DMS153 (cell line): ENCODE measurements at regions not wholly inside any gene's neighbourhood (a gene's known extent, or its start where the extent isn't known, plus 50 kb on each side); places are given as distances from the start of the nearest gene placed in this dataset.
A peak's percentile ranks its signal among the peaks of the same experiment; 100 is the strongest.
"Not testable (repeated sequence)": the region's sequence is repeated elsewhere in the genome, so short reads cannot be mapped to it uniquely, and the experiment has no call there.

ENCODE experiments used
- DNase-seq: peaks from one replicate; lab custom pipeline; 2025; lab: John Stamatoyannopoulos, UW

DNA sequence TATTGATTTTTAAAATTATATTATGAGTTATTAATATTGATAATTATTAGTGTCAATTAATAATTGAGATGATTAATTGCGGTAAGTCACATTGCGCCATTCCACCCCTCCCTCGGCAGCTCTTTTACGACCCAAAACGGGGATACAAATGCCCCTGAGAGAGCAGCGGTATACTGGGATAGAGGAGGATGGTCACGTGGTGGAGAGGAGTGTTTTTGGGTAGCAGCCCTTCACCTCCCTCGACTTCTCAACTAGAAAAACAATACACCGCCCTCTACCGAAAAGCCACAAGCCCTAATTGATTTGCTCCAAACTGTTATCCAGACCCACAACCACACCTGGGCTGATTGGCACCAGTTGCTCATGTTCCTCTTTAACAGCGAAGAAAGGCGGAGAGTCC, 71.0 kb downstream of the DAPL1 start:
- not testable (repeated sequence) for DNase-seq

DNA sequence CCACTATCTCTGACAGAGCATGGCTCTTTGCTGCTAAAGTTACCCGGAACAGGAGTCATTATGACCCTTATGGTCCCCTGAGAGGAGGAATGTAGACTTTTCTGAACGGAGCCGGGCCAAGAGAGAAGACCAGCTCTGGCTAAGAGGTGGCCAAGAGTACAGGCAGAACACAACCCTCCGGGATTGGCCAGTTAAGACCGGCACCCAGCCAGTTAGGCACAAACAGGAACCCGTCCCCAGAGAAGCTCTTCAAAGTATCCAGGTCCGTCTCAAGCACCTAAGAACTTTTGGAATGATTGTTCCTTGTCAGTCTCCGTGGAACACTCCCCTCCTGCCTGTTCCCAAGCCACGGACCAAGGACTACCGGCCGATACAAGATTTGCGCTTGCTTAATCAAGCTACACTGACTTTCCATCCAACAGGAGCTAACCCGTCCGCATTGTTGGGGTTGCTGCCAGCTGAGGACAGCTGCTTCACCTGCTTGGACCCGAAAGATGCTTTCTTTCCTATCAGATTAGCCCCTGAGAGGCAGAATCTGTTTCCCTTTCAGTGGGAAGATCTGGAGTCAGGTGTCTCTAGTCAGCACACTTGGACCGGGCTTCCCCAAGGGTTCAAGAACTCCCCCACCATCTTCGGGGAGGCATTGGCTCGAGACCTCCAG, 72.5 kb downstream of the DAPL1 start:
- DNase-seq: not testable (repeated sequence)

DNA sequence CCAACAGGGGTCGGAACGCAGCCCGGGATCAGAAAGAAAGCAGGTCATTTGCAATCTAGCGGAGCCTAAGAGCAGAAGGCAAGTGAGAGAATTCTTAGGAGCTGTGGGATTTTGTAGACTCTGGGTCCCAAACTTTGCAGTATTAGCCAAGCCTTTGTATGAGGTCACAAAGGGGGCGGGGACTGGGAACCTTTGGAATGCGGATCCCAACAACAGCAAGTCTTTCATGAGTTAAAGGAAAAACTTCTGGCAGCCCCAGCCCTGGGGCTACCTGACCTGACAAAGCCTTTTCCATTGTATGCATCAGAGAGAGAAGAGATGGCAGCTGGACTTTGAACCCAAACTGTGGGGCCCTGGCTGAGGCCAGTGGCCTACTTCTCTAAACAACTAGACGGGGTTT, 73.3 kb downstream of the DAPL1 start:
- not testable (repeated sequence) for DNase-seq

DNA sequence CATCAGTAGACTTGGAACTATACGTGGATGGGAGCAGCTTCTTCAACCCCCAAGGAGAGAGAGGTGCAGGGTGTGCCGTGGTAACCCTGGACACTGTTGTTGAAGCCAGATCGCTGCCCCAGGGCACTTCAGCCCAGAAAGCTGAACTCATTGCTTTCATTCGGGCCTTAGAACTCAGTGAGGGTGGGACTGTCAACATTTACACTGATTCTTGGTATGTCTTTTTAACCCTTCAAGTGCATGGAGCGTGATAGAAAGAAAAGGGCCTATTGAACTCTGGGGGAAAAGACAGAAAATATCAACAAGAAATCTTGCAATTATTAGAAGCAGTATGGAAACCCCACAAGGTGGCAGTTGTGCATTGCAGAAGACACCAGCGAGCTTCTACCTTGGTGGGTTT, 74.0 kb downstream of the DAPL1 start:
- DNase-seq: not testable (repeated sequence)

DNA sequence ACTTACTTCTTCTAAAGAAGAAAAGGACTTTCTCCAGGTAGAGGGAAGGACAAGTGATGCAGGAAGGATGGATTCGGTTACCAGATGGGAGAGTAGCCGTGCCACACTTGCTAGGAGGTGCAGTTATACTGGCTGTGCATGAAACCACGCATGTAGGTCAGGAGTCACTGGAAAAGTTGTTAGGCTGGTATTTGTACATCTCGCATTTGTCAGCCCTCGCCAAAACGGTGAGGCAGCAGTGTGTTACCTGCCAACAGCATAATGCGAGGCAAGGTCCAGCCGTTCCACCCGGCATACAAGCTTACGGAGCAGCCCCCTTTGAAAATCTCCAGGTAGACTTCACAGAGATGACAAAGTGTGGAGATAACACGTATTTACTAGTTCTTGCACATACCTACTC, 74.5 kb downstream of the DAPL1 start:
- DNase-seq: not testable (repeated sequence)

DNA sequence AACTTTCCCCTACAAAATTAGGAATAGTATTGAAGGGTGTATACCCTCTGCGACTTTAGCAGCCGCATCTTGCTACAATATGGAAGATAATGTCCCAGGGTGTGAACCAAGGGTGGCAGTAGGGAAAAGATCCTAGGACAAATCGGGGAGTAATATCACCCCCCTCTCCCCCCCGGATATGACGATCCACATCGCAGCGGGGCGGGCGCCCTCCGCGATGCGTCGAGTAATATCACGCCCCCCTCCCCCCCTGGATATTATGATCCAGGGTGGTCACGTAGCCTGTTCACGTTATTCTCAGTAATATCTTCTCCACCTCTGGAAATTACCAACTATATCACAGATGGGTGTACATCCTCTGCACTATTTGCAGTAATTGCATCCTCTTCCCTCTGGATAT, 82.9 kb downstream of the DAPL1 start:
- DNase-seq: no peak

DNA sequence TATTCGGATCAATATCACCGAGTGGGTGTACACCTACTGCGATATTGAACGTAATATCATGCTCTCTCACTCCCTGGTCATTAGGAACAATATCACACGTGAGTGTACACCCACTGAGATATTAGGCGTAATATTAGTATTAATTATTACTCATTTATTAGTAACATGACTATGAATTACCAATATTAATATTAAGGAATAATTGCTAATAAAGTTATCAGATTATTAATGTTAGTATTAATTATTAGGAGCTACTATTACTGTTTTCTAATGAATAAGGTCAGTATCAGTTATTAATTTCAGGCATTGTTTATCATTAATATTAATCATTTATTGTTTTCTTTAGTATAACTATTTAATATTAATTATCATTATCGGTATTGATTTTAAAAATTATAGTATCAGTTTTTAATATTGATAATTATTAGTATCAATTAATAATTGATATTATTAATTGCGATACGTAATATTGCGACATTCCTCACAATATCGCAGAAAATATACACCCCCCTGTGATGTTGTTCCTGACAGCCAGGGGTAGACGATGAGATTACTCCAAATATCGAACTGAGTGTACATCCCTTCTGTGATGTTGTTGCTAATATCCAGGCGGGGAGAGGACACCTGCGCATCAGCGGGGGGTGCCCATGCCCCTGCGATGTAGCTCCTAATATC, 84.2 kb downstream of the DAPL1 start:
- DNase-seq: no peak

DNA sequence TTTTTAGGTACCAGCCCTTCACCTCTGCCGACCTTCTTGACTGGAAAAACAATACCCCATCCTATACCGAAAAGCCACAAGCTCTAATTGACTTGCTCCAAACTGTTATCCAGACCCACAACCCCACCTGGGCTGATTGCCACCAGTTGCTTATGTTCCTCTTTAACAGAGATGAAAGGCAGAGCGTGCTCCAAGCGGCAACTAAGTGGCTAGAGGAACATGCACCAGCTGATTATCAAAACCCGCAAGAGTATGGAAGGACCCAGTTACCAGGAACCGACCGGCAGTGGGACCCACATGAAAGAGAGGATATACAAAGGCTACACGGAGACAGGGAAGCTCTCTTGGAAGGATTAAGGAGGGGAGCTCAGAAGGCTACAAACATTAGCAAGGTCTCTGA, 86.1 kb upstream of the TANC1 start:
- no peak for DNase-seq

DNA sequence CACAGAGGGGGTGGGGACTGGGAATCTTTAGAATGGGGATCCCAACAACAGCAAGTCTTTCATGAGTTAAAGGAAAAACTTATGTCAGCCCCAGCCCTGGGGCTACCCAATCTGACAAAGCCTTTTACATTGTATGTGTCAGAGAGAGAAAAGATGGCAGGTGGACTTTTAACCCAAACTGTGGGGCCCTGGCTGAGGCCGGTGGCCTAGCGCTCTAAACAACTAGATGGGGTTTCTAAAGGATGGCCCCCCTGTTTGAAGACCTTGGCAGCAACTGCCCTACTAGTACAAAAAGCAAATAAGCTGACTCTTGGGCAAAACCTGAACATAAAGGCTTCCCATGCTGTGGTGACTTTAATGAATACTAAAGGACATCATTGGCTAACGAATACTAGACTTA, 83.9 kb upstream of the TANC1 start:
- DNase-seq: not testable (repeated sequence)

DNA sequence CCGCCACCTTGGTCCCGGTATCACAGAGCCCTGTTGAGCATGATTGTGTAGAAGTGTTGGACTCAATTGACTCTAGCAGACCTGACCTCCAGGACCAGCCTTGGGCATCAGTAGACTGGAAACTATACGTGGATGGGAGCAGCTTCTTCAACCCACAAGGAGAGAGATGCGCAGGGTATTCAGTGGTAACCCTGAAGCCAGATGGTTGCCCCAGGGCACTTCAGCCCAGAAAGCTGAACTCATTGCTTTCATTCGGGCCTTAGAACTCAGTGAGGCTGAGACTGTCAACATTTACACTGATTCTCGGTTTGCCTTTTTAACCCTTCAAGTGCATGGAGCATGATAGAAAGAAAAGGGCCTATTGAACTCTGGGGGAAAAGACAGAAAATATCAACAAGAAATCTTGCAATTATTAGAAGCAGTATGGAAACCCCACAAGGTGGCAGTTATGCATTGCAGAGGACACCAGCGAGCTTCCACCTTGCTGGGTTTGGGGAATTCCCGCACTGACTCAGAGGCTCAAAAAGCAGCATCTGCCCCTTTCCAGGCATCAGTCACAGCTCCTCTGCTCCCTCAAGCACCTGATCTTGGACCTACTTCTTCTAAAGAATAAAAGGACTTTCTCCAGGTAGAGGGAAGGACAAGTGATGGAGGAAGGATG, 83.3 kb upstream of the TANC1 start:
- not testable (repeated sequence) for DNase-seq

DNA sequence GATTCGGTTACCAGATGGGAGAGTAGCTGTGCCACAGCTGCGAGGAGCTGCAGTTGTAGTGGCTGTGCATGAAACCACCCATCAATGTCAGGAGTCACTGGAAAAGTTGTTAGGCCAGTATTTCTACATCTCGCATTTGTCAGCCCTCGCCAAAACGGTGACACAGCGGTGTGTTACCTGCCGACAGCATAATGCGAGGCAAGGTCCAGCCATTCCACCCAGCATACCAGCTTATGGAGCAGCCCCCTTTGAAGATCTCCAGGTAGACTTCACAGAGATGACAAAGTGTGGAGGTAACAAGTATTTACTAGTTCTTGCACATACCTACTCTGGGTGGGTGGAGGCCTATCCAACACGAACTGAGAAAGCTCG, 82.8 kb upstream of the TANC1 start:
- peak; percentile 50 for DNase-seq

DNA sequence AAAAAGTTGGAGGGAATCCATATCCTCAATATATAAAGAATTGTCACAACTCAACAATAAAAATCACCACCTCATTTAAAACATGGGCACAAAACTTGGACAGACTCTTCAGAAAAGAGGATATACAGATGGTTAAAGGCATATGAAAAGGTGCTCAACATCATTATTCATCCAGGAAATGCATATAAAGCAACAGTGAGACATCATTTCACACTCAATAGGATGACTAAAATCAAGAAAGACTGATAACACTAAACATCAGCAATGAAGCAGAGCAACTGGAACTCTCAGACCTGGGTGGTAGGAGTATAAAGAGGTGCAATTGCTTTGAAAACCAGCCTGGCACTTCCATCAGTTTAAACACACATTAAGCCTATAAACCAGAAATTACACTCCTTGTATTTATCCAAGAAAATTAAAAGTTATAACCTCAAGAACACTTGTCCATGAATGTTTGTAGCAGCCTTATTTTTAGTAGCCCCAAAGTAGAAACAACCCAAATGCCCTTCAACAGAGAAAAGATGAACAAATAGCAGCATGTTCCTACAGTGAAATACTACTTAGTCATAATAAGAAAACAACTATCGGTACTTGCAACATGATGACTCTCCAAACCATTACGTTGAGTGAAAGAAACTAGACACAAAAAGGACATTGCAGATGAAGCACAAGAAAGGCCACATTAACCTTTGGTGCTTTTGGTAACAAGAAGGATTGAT, 79.1 kb upstream of the TANC1 start:
- DNase-seq: no peak

DNA sequence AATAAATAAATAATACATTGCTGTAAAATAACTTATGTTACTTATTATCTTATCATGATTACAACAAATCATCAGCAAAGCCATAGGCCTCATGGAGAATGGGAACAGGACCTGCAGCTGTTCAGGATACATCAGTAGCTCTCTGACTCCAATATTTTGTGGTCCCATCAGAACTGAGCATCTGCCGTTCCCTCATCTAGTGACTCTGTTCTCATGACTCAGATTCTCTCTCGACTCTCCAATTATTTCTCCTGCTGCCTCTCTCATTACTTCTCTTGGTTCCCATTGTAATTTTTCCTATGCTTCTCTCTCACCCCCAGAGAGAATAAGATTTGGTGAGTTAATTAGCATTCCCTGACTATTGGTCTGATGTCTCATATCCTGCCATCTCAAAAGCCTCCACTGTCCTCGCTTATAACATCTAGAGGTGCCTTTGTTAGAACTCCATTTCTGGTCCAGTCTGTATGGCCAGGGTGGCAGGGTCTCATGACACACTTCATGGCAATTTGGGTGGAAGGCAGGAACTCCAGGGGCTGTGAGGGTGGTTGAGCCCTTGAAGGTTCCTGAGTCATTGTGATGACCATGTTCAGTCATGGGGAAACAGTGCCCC, 78.0 kb upstream of the TANC1 start:
- no peak for DNase-seq

DNA sequence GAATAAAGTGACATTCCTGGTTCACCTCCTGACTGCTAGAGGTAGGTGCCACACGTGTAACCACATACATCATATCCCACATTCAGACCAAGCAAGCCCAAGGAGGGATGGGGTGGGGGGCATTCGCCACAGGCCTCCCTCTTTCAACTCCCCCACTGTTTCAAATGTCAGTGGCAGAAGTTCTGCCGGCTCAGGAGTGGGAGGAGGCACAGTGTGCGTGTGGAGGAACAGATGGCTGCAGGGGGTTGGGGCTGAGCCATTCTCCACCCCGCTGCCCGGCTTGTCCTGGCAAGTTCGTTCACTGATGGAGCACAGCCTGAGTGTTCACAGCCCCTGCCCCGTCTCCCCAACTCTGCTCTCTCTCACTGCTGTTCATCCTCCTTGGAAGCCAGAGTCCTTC, 75.4 kb upstream of the TANC1 start:
- no peak for DNase-seq

DNA sequence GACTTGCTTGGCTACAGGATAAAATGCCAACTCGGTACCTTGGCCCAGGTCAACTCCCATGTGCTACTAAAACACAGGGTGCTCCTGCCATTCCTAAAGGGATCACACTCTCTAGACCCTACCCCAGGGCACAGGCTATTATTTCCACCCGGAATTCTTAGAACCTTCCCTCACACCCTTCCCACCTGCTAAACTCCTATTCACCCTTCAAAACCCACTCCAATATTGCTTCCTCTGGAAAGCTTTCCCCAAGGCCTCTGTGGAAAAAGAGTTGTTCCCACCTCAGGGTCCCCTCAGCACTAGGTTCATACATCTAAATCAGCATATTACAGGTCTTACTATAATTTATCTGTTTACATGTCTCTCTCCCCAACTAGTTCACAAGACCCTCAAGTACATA, 75.0 kb upstream of the TANC1 start:
- no peak for DNase-seq

DNA sequence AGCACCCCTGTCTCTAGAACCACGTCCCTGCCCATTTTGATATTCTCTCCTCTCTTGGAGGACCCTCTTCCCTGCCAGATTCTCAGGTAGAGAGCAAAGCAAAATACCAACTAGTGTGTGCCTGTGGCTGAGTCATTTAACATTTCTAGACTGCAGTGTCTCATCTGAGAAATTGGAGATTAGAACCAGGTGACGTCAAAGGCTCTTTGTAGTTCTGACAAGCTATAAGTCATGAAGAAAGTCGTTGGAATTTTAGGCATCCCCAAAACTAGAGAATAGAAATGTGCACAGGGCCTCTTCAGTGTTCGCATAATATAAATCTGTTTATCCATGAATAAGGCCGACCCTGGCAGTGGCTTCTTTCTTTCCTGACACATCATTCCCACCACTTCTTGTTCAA, 74.4 kb upstream of the TANC1 start:
- no peak for DNase-seq

DNA sequence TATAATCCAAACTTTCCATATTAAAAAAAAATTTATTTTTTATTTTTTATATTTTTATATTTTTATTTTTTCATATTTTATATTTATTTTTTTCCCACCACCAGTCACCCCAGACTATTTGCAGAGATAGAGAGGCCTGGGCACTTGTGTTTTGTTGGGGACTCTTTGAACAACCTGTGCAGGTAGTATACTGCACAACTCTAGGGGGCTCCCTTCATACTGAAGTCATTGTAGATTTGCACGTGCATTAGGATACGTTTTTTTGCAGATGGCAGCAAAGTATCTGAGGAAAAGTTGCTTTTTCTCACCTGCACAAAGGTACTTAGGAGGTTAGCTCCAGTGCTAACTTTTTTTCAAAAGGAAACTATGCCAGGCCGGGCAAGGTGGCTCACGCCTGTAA, 73.9 kb upstream of the TANC1 start:
- no peak for DNase-seq

DNA sequence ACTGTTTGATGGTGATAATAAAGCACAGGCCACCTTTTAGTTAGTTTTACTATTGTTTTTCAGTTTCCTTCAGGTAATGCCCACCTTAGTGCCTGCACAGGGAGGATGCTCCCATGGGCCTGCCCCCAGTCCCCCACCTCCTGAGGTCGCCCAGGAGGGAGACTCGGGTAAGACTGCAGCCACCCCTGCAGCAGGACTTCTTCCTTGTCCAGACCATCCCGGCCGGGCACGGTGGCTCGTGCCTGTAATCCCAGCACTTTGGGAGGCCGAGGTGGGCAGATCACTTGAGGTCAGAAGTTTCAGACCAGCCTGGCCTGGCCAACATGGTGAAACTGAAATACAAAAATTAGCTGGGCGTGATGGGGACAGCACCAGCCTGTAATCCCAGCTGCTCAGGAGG, 68.1 kb upstream of the TANC1 start:
- DNase-seq: no peak

DNA sequence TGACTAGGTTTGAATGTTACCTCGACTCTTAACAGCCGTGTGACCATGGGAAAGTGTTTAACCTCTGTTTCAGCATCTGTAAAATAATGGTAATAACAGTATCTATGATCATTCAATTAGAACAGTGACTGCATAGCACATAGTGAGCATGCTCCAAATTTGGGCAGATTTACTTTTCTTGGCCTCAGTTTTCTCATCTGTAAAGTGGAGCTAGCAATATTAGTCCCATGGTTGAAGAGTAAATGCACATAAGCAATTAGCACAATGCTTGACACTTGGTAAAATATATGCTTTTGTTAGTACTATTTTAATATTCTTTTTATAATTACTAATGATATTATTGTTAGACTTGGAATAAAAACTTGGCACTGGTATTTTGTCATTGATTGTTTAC, 66.4 kb upstream of the TANC1 start:
- no peak for DNase-seq

DNA sequence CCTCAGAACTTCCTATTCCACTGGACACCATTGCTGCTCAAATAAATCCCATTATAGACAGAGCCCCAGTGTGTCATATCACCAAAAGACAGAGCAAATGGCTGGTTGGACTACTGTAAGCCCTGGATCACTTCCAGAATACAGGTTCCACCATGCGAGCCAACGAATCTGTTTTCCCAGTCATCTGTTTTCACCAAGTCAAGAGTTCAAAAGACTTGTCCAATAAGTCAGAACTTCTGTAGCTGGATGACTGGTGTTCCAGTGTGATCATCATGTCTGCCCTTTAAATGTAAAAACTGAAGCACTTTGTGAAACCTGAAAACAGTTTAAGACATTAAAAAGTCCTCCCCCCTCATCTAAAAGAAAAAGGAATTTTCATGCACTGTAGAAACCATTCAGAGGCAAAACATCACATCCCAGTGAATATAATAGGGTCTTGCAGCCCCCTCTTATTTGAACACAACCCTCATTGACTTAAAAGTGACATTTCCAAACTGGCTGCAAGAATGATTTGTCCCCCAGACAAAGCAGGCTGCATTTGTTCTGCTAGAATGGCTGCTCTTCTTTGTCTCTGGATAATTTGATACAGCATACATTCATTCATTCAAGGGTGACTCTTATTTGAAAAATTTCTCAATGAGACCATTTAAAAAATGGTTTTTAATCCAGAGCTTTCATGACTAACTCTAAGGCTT, 64.6 kb upstream of the TANC1 start:
- DNase-seq: no peak

DNA sequence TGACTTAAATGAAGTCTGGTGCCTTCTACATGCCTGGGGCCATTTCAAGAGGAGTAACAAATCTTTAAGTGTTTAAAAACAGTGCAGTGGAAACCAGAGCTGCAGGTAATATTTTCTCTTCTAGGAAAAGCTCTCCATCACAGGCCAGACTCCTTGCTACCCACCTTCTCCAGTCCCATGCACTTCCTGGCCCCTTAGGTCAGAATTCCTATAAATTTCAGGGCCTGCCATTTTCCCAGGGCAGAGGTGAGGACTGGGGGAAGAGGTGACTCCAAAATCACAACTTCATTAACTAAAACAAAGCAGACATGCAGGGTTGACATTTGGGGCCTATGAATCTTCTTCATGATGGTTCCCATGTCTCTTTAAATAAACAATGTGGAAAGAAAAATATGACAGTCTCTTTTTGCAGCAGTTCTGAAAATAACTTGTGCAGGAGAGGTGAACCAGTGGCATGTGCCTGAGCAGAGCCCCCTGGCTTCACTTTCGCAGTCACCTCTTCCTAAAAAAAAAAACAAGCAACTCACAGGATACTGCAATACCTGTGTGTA, 63.7 kb upstream of the TANC1 start:
- no peak for DNase-seq

DNA sequence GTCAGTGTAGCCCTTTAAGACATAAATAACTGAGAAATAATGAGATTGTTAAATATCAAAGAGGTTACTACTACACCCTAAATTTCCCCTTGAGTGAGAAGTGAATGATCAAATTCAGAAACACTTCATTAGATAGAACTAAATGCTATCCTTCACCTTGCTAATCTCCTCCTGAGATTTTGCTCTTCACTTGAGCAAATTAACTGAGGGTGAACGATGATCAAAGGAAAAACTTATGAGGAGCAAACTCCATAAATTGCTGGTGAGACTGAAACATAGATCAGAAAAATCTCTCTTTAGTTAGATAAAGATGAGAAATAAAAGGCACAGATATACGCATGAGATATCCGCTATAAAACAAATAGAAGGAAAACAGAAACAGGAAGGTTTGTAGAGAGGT, 63.1 kb upstream of the TANC1 start:
- no peak for DNase-seq
